ENCODE measurements at regions not wholly inside any gene's neighbourhood (a gene's known extent, or its start where the extent isn't known, plus 50 kb on each side); places are given as distances from the start of the nearest gene placed in this dataset.

DNA sequence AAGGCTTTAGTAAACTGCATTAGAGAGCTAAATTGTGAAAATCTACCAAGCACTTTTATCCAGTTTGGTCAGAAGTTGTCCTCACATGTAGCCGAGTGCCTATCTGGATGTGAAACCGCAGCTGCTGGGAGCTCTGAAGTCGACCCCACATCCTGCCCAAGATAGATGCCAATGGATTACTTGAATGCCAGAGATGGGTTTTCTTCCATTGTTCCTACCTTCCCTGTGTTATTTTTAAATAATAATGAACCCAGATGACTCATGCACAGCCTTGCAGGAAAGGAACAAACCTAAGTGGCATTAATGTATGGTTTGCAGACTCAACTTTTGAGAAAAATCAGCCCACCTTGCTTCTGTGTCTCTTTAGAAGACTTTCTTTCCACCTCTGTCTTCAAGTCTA is 408.5 kb downstream of the FBXO15 start:
- no peak for DNase-seq (ENCODE audit: low spot score in 2 of 2)
- TF ChIP-seq, protein P1, sequence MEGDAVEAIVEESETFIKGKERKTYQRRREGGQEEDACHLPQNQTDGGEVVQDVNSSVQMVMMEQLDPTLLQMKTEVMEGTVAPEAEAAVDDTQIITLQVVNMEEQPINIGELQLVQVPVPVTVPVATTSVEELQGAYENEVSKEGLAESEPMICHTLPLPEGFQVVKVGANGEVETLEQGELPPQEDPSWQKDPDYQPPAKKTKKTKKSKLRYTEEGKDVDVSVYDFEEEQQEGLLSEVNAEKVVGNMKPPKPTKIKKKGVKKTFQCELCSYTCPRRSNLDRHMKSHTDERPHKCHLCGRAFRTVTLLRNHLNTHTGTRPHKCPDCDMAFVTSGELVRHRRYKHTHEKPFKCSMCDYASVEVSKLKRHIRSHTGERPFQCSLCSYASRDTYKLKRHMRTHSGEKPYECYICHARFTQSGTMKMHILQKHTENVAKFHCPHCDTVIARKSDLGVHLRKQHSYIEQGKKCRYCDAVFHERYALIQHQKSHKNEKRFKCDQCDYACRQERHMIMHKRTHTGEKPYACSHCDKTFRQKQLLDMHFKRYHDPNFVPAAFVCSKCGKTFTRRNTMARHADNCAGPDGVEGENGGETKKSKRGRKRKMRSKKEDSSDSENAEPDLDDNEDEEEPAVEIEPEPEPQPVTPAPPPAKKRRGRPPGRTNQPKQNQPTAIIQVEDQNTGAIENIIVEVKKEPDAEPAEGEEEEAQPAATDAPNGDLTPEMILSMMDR (IDR thresholded peaks at IDR 0.05) = no peak
- H3K4me3 ChIP-seq (ENCODE audit: low read depth, poor library complexity, severe bottlenecking) = no peak overlapping the region
- 69 to 73% methylated on average over 3 of the region's 3 CpGs for WGBS, 2 donors
- intact Hi-C loops (cut with DNase I; ENCODE audit: low total_unique reads) = no loop called here

DNA sequence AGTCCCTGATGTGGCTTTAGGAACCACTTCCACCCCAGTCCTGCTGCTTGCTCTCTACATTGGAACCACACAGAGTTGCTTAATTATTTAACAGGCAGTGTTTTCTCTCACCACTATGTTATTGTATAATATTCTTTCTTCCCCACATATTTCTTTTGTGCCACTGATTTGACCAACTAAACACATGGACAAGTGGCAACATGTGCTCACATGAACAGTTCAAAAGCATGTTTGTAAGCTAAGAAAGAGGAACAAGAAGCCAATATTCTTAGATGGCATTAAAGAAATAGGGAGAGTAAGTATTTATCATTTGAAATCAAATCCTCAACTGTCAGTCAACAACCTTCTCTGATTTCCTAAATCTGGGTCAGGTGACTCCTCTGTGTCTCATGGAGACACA is 409.6 kb downstream of the FBXO15 start:
- no peak overlapping the region for H3K4me3 ChIP-seq (ENCODE audit: low read depth, poor library complexity, severe bottlenecking)
- no peak for DNase-seq (ENCODE audit: low spot score in 2 of 2)
- intact Hi-C loops (cut with DNase I; ENCODE audit: low total_unique reads) = no loop called here
- TF ChIP-seq POLR2A (IDR thresholded peaks at IDR 0.05) = no peak
- TF ChIP-seq, protein P1 (IDR thresholded peaks at IDR 0.05) = no peak

DNA sequence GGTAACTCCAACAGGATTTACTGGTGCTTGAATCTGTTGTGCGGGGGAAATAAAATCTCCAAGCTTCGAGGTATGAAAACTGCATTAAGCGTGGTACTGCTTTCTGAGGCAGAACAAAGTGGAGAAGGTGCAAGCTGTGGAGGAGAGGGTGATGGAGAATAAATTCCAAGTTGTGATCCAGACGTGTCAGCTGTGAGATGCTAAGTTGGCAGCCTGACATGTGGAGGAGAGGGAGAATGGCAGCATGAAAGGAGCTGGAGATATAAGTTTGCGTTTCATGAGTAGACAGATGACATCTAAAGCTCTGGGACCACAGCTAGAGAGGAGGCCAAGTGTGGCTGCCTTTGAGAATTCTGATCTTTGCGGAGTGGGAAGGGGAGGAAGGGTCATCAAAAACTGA is 411.8 kb downstream of the FBXO15 start:
- intact Hi-C loops (cut with DNase I; ENCODE audit: low total_unique reads) = no loop called here
- TF ChIP-seq, protein P1 (IDR thresholded peaks at IDR 0.05) = no peak
- no peak for TF ChIP-seq POLR2A (IDR thresholded peaks at IDR 0.05)
- H3K4me3 ChIP-seq (ENCODE audit: low read depth, poor library complexity, severe bottlenecking) = no peak overlapping the region
- no peak for DNase-seq (ENCODE audit: low spot score in 2 of 2)
- 75 to 79% methylated on average over 6 of the region's 6 CpGs for WGBS, 2 donors

DNA sequence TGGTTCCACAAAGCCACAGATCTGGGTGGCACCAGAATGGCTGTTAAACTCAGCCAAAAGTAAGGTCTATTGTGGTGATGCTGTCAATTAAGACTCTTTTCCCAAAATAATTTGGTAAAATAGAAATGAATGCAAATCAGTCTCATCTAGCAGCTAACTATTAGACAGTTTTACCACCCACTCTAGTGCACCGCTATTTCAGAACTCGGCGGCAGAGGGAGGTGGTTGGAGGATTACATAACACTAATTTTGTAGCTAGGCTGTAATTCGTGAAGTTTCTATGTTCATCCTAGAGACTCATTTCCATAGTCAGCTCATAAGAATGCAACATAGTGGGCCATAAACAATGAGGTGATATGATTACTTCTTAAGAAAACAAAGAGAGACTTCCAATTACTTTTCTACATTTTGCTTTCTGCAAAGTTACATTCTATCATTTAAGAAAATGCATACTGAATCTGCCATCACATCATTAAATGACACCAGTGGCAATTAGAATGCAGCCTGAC is 413.8 kb downstream of the FBXO15 start:
- no peak overlapping the region for H3K4me3 ChIP-seq (ENCODE audit: low read depth, poor library complexity, severe bottlenecking)
- 73 to 90% methylated on average over 4 of the region's 4 CpGs for WGBS, 2 donors
- TF ChIP-seq, protein P1 (IDR thresholded peaks at IDR 0.05) = no peak
- no peak for TF ChIP-seq POLR2A (IDR thresholded peaks at IDR 0.05)
- DNase-seq (ENCODE audit: low spot score in 2 of 2) = no peak
- intact Hi-C loops (cut with DNase I; ENCODE audit: low total_unique reads) = no loop called here

DNA sequence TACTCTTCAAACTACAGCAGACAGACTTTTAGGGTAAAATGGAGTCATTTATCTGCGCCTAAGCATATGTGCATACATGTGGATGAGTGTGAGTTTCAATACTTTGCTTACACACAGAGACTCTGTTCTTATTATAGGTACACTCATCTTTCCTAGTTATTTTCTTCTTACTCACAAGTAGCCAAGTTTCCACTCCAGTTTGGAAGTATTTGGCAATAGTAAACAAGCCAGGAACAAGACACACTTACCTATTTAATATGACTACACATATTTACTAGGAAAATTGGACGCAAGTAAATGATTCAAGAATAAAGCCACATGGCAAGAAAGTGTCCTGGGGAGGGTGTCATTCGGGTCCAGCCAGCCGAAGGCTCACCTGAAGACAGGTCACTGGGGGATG is 414.3 kb downstream of the FBXO15 start:
- WGBS, 2 donors = 83 to 90% methylated on average over 4 of the region's 4 CpGs
- TF ChIP-seq, protein P1 (IDR thresholded peaks at IDR 0.05) = no peak
- TF ChIP-seq POLR2A (IDR thresholded peaks at IDR 0.05) = no peak
- intact Hi-C loops (cut with DNase I; ENCODE audit: low total_unique reads) = no loop called here

DNA sequence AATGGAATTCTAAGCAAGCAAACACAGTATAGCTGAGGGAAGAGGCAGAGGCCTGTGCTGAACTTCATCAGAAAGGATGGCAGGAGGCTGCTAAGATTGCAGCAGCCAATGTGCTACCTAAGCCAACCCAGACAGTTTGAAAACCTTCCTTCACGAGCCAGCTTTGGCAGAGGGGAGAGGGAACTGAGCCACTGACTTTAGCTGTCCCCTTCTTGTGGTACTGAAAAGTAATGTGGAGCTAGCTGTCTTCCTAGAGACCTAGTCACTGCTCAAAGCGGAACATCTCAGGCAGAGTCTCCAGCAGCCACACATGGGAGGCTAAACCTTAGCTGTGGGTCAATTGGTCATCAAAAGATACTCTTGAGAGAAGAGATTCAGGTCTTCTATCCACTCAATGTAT is 419.0 kb downstream of the FBXO15 start:
- 62 to 66% methylated on average over 2 of the region's 2 CpGs for WGBS, 2 donors
- no peak overlapping the region for H3K4me3 ChIP-seq (ENCODE audit: low read depth, poor library complexity, severe bottlenecking)
- TF ChIP-seq POLR2A (IDR thresholded peaks at IDR 0.05) = no peak
- TF ChIP-seq, protein P1 (IDR thresholded peaks at IDR 0.05) = no peak
- DNase-seq (ENCODE audit: low spot score in 2 of 2) = no peak
- intact Hi-C loops (cut with DNase I; ENCODE audit: low total_unique reads) = no loop called here

More for the DNA sequence above, 414.3 kb downstream of the FBXO15 start:
- no peak overlapping the region for H3K4me3 ChIP-seq (ENCODE audit: low read depth, poor library complexity, severe bottlenecking)
- DNase-seq (ENCODE audit: low spot score in 2 of 2) = no peak
